CD4-positive, alpha-beta T cell treated with Interleukin-6 for 4 hours (primary cell): ENCODE measurements at regions not wholly inside any gene's neighbourhood (a gene's known extent, or its start where the extent isn't known, plus 50 kb on each side); places are given as distances from the start of the nearest gene placed in this dataset.
"Not testable (repeated sequence)": the region's sequence is repeated elsewhere in the genome, so short reads cannot be mapped to it uniquely, and the experiment has no call there.

Experiments
- DNase-seq: peaks from one replicate; pipeline ENCODE4 v3.0.0-alpha.2; 2020; ENCODE audit warnings: mixed read lengths

- DNase-seq, result no peak
Measured at GRCh38 chr5:124929000-124929399, 182.6 kb upstream of the ZNF608 start.

- no peak for DNase-seq
Measured at GRCh38 chr5:124932791-124933600, 186.6 kb upstream of the ZNF608 start.

GRCh38 chr5:124935065-124935464 is 188.6 kb upstream of the ZNF608 start:
- no peak for DNase-seq

DNA sequence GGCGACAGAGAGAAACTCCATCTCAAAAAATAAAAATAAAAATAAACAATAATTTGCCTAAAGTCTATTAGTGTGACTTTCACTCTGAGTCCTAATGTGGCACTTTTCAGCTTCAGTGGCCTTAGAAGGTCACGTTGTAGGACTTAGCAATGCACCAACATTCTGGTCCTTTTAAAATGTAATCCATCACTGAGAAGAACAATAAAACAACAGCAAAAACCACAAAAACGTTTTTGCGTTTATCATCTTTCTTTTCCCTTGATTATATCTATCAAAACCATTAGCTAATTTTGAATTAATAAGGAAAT is 190.1 kb upstream of the ZNF608 start:
- no peak for DNase-seq

- no peak for DNase-seq
Measured at GRCh38 chr5:124941051-124942049, 194.9 kb upstream of the ZNF608 start.

DNA sequence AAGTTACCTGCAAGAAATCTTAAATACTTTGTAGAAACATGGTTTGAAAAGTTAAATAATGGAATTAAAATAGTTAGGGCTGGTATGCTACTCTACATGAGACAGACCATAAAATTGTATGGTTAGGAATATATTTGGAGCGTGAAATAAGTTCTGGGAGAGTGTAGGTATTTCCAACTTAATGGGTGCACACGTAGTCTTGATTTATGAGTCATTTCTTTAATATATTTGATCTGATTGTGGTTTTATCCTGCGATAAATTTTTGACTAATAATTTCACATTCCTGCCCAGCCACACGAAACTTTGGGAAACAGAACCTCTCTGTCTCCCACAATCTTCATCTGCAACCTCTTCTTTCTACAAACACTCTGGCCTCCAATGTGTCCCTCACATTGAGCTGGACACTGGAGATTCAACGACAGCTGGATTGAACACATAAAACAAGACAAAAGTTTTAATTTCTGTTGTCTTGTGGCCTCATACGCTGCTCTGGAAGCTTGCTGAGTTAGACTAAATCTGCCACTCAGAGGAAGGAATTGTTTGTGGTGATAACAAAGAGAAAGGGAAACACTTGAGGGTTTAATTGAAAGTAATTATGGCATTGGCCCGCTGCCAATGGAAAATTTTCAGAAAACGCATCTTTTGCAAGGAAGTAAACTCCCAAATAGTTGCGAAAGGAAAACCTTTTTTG is 201.8 kb upstream of the ZNF608 start:
- no peak for DNase-seq

DNA sequence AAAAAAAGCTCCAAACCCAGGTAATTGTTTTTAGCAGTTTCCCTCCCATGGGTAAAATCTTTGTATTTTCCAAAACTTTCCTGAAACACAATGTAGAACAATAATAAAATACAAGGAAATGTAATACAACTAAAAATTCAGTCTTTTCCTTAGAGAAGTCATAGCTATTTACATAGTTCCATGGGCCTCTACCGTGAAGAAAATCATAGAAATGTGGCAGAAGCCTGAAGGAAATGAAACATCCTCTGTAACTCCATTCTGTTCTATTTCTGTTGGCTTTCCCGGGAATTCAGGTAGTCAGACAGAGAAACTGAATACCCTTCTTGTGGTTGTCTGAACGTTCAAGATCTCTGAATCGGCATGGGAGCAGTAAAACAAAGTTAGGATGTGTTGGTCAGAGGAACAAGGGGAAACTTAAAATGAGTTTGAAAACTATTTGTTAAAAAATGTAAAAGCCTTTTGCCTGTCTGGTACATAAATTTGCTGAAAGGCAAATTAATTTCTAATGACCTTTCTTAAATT is 202.4 kb upstream of the ZNF608 start:
- no peak for DNase-seq

- DNase-seq, result no peak
Measured at GRCh38 chr5:124949862-124950261, 203.4 kb upstream of the ZNF608 start.

DNA sequence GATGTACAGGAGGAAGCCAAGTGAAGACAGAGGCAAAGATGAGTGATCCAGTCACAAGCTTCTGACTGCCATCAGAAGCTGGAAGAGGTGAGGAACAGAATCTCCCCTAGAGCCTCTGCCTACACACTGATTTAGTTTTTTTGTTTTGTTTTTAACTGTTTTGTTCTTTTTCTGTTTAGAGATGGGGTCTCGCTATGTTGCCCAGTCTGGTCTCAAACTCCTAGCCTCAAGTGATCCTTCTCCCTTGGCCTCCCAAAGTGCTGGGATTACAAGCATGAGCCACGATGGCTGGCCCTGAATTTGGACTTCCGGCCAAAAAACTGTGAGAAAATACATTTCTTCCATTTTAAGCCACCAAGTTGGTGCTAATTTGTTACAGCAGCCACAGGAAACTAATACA is 204.7 kb upstream of the ZNF608 start:
- no peak for DNase-seq

- DNase-seq, result no peak
Measured at GRCh38 chr5:124951661-124952060, 205.2 kb upstream of the ZNF608 start.

DNA sequence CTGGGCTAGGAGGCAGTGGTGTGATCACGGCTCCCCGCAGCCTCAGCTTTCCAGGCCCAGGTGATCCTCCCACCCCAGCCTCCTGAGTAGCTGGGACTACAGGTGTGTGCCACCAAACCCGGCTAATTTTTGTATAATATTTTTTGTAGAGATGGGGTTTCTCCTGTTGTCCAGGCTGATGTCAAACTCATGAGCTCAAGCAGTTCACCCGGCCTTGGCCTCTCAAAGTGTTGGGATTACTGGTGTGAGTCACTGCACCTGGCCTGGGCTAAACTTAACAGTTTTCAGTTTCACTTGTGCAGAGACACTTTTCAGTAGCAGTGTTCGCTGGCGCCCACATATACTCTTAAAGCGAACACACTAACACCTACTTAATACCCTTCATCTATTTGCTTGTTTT is 205.6 kb upstream of the ZNF608 start:
- no peak for DNase-seq

GRCh38 chr5:124952566-124952965 is 206.1 kb upstream of the ZNF608 start:
- DNase-seq, result no peak

GRCh38 chr5:124954784-124955183 is 208.3 kb upstream of the ZNF608 start:
- no peak for DNase-seq

DNA sequence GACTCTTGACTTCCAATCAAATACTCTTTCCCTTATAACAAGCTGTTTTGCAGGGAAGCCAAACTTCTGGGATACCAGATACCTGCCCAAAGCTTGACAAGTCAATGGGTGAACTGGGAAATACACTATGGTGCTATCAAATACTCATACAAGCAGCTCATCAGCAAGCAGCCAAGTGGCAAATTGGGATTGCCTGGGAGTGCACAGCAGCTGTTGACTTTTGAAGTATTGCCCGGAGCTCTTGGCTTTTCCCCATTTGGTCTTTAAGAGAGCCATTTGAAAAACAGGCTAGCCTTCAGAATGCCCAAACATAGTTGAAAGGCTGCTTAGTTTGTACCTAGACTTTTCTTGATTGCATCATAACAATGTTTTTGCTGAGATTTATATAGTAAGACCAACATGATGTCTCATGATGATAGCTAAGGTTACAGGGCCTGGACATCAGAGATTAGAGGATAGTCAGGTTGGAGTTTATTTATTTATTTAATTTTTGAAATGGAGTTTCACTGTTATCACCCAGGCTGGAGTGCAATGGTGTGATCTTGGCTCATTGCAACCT is 210.1 kb upstream of the ZNF608 start:
- no peak for DNase-seq

DNA sequence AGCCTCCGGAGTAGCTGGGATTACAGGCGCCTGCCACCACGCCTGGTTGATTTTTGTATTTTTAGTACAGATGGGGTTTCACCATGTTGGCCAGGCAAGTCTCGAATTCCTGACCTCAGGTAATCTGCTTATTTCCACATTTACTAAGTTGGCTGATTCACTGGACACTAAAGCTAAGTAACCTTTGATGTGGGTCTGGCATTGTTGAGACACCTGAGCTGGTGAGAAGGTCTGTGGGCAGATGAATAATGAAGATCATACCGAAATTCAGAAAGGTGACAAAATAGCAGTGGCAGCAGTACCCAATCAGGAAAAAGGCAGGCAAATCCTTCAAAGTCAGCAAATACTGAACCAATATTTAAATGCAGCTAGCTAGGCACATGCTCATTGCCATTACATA is 210.6 kb upstream of the ZNF608 start:
- no peak for DNase-seq

DNA sequence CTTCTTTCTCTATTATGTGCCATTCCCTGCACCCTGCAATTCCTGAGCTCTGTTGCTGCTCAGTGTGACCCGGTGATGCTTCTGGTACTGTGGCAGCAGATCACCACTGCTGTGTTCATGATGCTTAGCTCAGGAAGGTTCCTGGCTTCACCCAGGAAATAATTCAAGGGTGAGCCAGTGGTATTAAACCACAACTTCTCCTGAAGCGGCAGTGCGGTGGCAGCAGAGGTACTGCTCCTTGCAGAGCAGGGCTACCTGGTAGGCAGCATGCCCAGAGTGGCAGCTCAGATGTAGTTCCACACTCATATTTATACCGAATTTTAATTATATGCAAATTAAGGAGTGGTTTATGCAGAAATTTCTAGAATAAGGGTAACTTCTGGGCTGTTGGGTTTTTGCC is 213.8 kb upstream of the ZNF608 start:
- DNase-seq, result no peak

- DNase-seq, result no peak
Measured at GRCh38 chr5:124961521-124961920, 215.1 kb upstream of the ZNF608 start.

- no peak for DNase-seq
Measured at GRCh38 chr5:124962111-124962510, 215.7 kb upstream of the ZNF608 start.

GRCh38 chr5:124962735-124963134 is 216.3 kb upstream of the ZNF608 start:
- DNase-seq, result no peak

- DNase-seq, result no peak
Measured at GRCh38 chr5:124963236-124963919, 216.9 kb upstream of the ZNF608 start.

- DNase-seq, result not testable (repeated sequence)
Measured at GRCh38 chr5:124966741-124967140, 220.3 kb upstream of the ZNF608 start.

- not testable (repeated sequence) for DNase-seq
Measured at GRCh38 chr5:124970381-124970780, 223.9 kb upstream of the ZNF608 start.
